Chondrocyte (in vitro differentiated cells): ENCODE measurements at regions not wholly inside any gene's neighbourhood (a gene's known extent, or its start where the extent isn't known, plus 50 kb on each side); places are given as distances from the start of the nearest gene placed in this dataset.

Source experiments
- DNase-seq: peaks from one replicate; pipeline ENCODE4 v3.0.0; 2021; ENCODE audit warnings: mixed read lengths, low spot score
- H3K27ac Mint-ChIP-seq: one replicate; pipeline ENCODE4 v1.8.0; 2021; ENCODE audit warnings: mild to moderate bottlenecking, moderate library complexity, mixed read lengths; ENCODE audit not compliant: unreplicated experiment
- H3K27me3 Mint-ChIP-seq: 2 replicates; pipeline ENCODE4 v1.8.0; 2021; ENCODE audit warnings: low read depth, mixed read lengths
- H3K36me3 Mint-ChIP-seq: 2 replicates; pipeline ENCODE4 v1.8.0; 2021; ENCODE audit warnings: low read depth, mixed read lengths
- H3K4me1 Mint-ChIP-seq: 2 replicates; pipeline ENCODE4 v1.8.0; 2021; ENCODE audit warnings: low read depth, mild to moderate bottlenecking, mixed read lengths
- H3K4me3 Mint-ChIP-seq: one replicate; pipeline ENCODE4 v1.8.0; 2021; ENCODE audit warnings: mild to moderate bottlenecking, moderate library complexity, mixed read lengths; ENCODE audit not compliant: unreplicated experiment
- H3K9me3 Mint-ChIP-seq: 2 replicates; pipeline ENCODE4 v1.8.0; 2021; ENCODE audit warnings: low read depth, mixed read lengths
- CTCF ChIP-seq: fragments of 200-600 bp; sonication (generic); IDR thresholded peaks from 2 replicates; pipeline ENCODE4 v1.5.0; 2021; ENCODE audit warnings: antibody characterized with exemption, mild to moderate bottlenecking, moderate library complexity

- DNase-seq, result no peak
- H3K27me3 Mint-ChIP-seq, result peaks cover 34% of the 10 kb centered on the region
- no peak overlapping the region for H3K27ac Mint-ChIP-seq
- no peak for TF ChIP-seq CTCF
- peaks cover 3% of the 10 kb centered on the region for H3K4me1 Mint-ChIP-seq
- no peak overlapping the region for H3K4me3 Mint-ChIP-seq
- H3K9me3 Mint-ChIP-seq, result peaks cover 2% of the 10 kb centered on the region
- H3K36me3 Mint-ChIP-seq, result no peaks in the 10 kb centered on the region
Observed at GRCh38 chr20:41669708-41670263, 51.6 kb upstream of the CHD6 start.

- no peak for TF ChIP-seq CTCF
- Mint-ChIP-seq H3K4me1 (peaks cover 3% of the 10 kb centered on the region), H3K4me3 (no peak overlapping the region), H3K36me3 (no peaks in the 10 kb centered on the region), H3K27ac (no peak overlapping the region), H3K27me3 (peaks cover 31% of the 10 kb centered on the region), H3K9me3 (peaks cover 5% of the 10 kb centered on the region)
- no peak for DNase-seq
Observed at GRCh38 chr20:41668057-41668749, 50.0 kb upstream of the CHD6 start.
